ENCODE measurements at regions not wholly inside any gene's neighbourhood (a gene's known extent, or its start where the extent isn't known, plus 50 kb on each side); places are given as distances from the start of the nearest gene placed in this dataset.

GRCh38 chr12:3987571-3987970, 114.4 kb upstream of the PARP11 start:
- no peak for DNase-seq

- DNase-seq, result no peak
These were observed 107.5 kb upstream of the PARP11 start for GRCh38 chr12:3980504-3981272.

GRCh38 chr12:3977621-3978020, 104.4 kb upstream of the PARP11 start:
- no peak for DNase-seq

GRCh38 chr12:3976351-3976938, 103.2 kb upstream of the PARP11 start:
- DNase-seq, result no peak

- no peak for DNase-seq
These were observed 102.5 kb upstream of the PARP11 start for GRCh38 chr12:3975652-3976051.

- no peak for DNase-seq
These were observed 101.7 kb upstream of the PARP11 start for GRCh38 chr12:3974883-3975282.

GRCh38 chr12:3973973-3974644, 100.9 kb upstream of the PARP11 start:
- no peak for DNase-seq

- no peak for DNase-seq
These were observed 100.2 kb upstream of the PARP11 start for GRCh38 chr12:3973269-3973884.

GRCh38 chr12:3972576-3972975, 99.4 kb upstream of the PARP11 start:
- DNase-seq, result no peak

- no peak for DNase-seq
These were observed 95.3 kb upstream of the PARP11 start for GRCh38 chr12:3968523-3968922.

GRCh38 chr12:3967556-3968160, 94.5 kb upstream of the PARP11 start:
- no peak for DNase-seq

- no peak for DNase-seq
These were observed 93.2 kb upstream of the PARP11 start for GRCh38 chr12:3966376-3966775.

- DNase-seq, result no peak
These were observed 91.8 kb upstream of the PARP11 start for GRCh38 chr12:3965046-3965445.

- DNase-seq, result no peak
These were observed 91.2 kb upstream of the PARP11 start for GRCh38 chr12:3964439-3964838.

- no peak for DNase-seq
These were observed 89.7 kb upstream of the PARP11 start for GRCh38 chr12:3962631-3963483.

- DNase-seq, result no peak
These were observed 88.4 kb upstream of the PARP11 start for GRCh38 chr12:3961591-3961990.

GRCh38 chr12:3959799-3960560, 86.8 kb upstream of the PARP11 start:
- no peak for DNase-seq

- no peak for DNase-seq
These were observed 85.3 kb upstream of the PARP11 start for GRCh38 chr12:3958534-3958933.

- no peak for DNase-seq
These were observed 78.4 kb upstream of the PARP11 start for GRCh38 chr12:3951380-3952135.

GRCh38 chr12:3950714-3951320, 77.6 kb upstream of the PARP11 start:
- no peak for DNase-seq
